GM21619 (cell line): ENCODE measurements at regions not wholly inside any gene's neighbourhood (a gene's known extent, or its start where the extent isn't known, plus 50 kb on each side); places are given as distances from the start of the nearest gene placed in this dataset.

Experiments
- ATAC-seq: cut with Tn5 transposase; IDR thresholded peaks from one replicate; pipeline ENCODE4 v1.9.1; 2021; ENCODE audit not compliant: unreplicated experiment

DNA sequence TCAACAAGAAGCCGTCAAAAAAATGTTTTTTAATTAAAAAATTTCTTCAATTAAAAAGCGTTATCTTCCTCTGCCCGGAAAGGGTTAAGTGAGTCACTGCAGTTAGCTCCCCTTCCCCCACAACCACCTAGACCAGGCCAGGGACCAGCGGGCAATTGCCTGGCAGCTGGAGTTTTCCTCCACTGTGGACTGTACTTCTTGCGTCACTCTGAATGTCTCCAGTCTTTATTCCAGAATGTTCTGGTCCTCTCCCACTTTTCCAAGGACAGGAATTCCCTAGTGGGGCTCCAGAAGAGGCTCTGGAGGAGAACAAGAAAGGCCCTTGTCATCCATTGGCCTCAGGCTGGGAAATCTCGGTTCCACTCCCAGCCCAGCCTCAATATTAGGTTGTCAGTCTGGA, 114.0 kb downstream of the C9orf50 start:
- ATAC-seq = no peak

DNA sequence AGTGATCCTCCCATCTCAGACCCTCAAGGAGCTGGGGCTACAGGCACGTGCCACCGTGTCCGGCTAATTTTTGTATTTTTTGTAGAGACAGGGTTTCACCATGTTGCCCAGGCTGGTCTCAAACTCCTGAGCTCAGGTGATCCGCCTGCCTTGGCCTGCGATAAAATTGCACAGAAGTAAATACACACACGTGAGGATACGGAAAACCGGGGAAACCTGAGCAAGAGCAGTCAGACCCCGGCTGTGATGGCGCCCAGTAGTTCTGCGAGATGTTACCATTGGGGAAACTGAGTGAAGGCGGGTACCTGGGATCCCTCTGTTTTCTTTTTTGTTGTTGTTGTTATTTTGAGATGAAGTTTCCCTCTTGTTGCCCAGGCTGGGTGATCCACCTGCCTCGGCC, 114.9 kb downstream of the C9orf50 start:
- ATAC-seq = no peak

DNA sequence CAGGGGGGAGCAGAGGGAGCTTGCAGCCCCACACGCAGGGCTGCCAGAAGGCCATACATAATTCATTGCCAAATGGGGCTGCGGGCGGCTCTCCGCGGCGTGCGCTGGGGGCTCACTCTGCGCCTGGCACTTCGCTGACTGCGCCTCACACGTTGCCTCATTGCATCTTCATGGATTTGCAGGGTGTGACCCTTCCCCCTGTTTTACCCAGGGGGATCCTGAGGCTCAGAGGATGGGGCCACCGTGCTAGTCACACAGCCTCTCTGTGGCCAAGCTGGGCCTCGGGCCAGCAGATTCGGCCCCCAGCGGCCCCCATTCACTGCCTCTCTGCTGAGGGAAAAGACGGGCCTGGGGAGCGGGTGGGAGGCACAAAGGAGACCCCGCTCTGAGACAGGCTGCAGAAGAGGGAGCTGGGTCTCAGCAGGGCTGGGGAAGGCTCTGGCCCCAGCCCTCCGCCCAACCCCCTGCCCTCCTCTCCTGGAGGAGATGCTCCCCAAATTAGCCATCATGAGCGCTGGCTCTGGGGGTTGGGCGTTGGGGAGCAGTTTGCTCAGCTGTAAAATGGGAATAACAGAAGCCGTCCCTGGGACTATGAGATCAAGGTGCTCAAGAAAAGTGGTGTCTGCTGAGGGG, 115.5 kb downstream of the C9orf50 start:
- ATAC-seq = no peak

DNA sequence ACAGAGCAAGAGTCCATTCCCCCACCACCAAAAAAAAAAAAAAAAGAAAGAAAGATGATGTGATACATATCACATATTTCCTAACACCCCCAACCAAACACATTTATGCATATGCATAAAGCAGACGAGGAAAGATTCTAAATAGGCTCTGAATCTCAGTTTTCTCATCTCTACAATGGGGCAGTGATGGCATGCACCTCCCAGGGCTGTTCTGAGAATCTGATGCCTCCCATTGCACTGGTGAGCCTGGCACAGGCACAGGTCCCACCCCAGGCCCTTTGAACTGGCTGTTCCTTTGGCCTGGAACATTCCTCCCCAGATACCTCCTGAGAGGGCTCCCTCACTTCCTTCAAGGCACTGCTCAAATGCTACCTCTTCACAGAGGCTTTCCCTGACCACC, 116.5 kb downstream of the C9orf50 start:
- ATAC-seq = no peak

DNA sequence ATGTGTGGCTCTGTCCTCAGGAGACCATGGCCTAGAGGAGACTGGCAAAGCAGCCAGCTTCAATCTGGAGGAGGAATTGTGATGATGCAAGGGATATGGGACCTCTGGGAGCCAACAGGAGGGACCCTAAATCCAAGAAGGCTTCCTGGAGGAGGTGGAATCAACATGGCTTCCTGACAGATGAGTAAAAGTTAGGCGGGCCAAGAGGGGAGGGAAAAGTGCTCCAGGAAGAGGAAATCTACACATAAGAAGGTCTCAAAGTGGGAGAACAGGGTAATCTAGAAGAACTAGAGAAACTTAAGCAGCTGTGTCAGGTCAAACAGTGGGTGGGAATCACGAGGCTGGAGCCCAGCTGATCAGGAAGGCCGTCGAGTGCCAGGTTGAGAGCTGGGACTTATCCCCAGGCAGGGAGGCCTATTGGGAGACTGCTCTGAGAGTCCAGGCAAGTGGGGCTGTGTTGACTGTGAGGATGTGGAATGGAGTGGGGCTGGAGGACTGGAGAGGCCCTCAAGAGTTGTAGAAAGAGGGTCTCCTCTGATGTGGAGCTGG, 119.1 kb downstream of the C9orf50 start:
- ATAC-seq = no peak

DNA sequence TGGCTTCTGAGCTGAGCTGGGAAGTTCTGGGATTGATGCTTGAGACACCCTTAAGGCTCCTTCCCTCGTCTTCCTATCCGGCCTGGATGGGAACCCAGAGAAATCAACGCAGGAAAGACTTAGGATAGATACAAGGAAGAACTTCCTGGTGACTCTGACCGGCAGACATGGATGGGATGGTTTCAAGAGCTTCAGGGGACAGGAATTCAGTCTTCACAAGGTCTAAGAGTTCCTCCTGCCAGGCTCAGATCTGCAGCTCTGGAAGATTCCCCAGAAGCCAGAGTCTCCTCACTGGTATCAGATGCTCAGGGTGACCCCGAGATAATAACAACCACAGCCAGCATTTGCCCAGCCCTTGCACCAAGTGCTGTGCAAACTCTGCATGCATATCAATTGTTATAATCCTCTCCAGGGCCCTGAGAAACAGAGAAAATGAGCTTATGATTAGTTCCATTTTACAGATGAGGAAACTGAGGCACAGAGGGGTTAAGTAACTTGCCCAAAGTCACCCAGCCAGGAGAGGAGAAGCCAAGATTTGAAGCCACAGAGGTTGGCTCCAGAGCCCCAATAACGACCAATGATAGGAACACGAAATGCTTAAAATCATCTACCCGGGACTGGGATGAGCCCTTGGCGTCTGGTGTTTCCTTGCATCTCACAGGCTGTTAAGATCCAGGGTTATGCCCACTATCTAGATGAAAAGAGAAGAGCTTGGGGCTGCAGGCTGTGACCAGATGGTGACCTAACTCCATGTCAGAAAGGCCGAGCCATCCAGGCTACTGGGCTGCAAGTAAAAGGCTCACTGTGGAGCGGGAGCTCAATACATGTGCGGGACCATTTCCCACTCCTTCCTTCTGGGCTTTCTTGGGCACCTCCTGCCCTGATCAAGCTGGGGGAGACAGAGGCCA, 119.8 kb downstream of the C9orf50 start:
- ATAC-seq = no peak

DNA sequence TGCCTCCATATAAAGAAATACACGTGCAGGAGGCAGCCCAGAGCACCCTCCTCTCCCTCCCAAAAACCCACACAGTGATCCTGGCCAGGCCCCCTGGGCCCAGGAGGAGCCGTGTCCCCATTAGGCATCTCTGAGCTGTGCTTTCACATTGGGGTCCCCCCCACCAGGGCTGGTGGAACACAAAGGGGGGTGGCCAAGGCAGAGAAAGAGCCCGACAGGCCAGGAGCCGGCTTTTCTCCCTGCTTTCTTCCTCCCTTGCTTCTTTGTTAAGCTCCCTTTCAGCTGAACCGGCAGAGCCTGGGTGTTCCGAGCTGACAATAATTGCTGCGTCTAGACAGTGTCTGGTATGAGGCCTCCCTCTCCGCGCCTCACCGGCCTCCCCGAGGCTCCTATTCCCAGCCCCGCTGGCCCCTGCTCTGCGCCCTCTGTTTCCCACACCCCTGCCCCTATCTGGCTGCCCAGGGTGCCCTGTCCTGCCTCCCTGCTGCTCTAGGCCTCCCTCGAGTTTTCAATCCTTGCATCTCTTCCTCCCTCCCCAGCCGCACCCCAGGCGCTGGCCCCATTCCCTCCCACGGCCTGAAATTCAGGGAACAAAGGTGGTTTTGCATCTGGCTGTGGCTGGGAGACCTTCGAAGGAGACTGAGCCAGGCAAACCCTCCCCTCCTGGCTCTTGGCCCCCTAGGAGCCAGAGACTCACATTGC, 120.6 kb downstream of the C9orf50 start:
- ATAC-seq = no peak

DNA sequence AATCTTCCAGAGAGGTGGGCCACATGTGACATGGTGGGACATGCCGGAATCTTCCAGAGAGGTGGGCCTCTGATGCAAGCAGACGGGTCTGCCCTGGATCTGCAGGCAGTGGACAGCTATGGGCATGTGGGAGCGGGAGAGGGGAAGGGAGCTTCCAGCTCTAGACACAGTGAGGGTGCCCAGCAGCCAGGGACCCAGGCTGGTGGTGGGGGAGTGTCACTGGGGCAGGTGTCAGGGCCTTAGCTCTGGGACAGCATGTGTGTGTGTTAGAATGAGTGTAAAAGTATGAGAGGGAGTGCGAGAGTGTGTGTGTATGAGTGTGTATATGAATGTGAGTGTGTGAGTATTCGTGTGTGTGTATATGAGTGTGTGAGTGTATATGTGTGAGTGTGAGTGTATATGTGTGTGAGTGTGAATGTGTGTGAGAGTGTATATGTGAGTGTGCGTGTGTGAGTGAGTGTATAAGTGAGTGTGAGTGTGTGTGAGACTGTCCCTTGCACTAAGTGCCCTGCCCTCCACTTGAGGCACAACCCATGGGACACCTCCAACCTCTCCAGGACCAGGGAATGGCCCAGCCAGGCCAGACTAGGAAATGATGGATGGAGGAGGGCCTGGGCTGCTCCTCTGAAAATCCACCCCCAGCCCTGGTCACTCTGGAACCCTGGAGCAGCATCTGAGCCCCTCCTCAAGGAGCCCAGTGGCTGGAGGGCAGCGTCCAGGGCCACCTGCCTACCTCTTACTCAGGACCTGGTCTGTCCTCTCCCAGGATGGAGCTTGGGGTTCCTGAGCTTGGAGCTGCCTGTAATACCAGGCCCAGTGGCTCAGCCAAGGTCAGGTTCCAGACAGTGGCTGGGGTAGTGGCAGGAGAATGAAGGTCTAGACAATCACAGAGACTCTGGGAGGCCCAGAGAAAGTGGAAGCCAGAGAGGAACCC, 122.2 kb downstream of the C9orf50 start:
- ATAC-seq = no peak

DNA sequence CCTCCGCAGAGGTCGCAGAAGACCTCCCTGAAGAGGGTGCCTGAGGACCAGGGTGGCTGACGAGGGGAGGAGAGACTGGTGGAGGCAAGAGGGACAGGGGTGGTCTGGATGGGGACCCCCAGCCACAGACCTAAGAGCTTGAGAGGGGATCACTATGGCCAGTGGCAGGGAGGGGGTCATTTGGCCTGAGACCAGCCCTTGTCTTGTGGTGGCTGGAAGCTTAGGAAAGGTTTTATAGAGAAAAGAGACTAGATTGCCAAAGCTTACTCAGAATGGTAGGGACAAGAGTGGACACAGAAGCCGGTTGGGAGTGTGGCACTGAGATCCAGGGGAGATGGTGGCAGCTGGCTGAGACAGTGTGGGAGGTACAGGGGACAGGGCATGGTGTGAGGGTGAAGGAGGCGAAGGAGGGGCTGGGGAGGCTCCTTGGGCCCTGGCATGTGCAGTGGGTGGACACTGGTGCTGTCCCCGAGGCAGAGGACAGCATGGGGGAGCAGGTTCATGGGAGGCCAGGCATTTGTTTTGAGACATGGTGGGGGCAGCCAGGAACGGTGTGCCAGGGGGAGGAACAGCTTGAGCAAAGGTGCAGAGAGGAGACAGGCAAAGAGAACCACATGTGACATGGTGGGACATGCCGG, 123.0 kb downstream of the C9orf50 start:
- ATAC-seq = no peak

DNA sequence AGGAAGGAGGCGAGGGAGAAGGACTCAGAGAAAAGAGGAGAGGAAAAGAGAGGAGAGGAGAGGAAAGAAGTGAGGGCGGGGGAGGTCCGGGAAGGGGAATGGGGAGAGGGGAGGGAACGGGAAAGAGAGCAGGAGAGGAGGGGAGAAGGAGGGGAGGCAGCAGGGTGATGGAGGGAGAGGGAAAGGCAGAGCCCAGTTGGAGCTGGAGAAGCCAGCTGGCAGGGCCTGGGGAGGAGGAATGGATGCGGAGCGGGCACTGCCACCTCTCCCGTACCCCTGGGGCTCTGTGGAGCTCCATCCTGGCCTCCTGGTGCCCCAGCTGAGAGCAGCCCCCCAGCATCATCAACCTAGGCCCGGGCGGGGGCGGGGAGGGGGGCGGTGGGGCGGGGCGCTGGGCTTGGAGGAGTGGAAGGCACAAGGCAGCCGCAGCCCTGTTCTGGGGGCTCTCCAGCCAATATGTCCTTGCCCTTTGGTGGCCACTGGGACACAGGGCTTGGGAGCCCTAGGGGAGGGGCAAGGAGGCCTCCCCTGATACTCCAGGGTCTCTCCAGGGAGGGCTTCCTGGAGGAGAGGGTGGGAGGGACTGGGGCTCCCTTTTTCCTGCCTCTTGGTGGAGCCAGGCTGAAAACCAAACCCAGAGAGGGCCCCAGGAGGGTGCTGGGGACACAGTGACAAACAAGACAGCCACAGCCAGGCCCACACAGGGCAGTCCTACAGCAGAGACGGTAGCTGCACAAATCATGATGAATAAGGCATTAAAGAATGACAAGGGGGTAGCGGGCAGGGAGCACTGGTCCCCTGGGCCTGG, 123.7 kb downstream of the C9orf50 start:
- ATAC-seq = no peak

DNA sequence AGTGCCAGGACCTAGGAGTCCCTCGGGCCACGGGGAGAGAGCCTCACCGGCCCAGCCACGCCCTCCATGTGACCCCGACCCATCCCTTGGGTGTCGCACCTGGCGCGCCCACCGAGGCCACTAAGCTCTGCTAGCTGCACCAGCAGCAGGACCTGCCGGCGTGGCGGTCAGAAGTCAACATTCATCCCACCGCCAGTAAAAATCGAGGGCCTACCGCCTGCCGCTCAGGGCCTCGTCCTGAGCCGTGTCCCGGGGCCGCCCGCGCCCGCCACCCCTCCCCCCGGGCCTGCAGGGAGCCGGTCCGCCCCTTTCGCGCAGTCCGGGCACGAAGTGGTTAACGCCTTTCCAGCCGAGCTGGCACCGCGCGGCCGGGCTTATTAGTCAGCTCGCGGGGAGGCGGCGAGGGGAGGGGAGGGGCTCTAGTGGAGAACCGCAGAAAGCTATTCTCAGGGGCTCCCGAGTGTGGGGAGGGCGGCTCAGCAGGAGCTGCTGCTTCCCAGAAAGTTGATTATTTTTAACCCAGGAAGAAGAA, 124.4 kb downstream of the C9orf50 start:
- no peak for ATAC-seq

DNA sequence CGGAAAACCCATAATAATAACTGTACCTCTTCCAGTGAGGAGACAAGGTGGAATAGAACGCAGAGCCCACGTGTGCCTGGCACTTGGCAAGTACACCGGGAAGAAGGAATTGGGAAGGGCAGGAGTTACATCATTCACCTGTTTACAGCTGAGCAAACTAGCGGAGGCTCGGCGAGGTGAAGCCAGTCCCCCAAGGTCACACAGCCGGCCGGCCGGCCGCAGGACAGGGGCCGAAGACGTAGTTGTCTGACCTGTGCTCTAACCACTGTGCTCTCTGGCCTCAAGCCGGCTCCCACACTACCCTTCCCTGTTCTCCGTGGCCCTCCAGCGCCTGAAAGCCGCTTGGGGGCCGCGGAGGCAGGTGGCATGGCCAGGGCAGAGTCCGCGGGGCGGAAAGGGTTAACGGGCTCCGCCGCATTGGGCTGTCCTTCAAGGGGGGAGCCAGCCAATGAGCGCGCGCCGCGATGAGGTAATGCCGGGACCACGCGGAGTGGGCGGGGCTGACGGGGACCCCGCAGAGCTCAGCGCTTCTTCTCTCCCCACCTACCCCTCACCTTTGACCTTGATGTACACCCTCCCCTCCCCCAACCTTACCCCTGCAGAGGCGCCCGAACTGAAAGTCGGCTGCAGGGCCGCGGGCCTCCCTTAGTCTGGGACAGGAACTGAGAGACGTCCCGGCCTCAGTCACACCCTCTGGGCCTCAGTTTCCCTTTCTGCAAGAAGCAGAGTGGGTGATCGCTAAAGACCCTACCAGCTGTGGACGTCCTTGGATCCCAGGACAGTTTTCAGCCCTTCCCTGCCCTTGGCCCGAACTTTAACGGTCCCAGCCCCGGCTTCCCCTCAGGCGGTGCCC, 125.1 kb downstream of the C9orf50 start:
- no peak for ATAC-seq

DNA sequence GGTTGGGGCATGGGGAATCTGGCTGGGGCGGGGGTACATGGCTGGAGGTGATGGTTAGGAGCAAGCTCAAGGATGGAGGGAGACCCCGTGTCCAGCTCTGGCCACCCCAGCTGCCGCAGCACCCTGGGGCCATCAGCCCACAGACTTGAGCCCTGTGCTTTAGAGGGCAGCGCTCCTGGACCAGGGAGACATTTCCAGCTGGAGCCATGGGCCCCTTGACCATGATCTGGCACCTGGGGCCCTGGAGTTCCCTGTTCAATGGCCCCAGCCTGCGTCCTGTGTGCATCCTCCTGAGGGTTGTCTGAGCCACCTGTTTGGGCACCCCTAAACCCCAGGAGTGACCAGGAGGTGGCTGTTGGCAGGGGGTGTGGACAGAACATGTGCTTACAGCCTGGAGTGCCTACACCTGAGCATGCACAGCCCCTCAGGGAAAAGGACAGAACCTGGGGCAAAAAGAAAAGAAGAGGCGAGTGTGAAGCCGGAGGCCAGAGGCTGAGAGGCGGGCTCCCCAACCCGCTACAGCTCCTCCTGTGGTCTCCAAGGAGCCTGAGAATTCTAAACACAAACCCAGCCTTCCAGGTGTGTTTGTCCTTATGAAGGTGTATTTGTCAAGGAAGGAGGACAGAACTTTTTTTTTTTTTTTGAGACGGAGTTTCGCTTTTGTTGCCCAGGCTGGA, 126.7 kb downstream of the C9orf50 start:
- ATAC-seq = no peak

DNA sequence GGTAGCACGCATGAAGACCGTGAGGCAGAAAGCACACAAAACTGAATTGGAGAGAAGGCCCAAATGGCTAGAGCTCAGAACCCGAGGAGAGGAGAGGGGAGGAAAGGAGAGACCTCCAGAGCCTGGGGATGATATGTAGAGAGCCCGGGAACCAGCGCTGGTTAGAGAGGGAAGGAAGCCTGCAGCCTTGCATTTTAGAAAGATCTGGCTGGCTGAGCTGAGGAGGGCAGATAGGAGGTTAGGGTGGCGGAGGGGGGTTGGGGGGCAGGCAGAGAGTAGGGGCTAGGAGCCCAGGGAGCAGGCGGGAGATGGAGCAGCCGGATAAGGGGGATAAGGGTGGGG, 127.2 kb downstream of the C9orf50 start:
- ATAC-seq = no peak

DNA sequence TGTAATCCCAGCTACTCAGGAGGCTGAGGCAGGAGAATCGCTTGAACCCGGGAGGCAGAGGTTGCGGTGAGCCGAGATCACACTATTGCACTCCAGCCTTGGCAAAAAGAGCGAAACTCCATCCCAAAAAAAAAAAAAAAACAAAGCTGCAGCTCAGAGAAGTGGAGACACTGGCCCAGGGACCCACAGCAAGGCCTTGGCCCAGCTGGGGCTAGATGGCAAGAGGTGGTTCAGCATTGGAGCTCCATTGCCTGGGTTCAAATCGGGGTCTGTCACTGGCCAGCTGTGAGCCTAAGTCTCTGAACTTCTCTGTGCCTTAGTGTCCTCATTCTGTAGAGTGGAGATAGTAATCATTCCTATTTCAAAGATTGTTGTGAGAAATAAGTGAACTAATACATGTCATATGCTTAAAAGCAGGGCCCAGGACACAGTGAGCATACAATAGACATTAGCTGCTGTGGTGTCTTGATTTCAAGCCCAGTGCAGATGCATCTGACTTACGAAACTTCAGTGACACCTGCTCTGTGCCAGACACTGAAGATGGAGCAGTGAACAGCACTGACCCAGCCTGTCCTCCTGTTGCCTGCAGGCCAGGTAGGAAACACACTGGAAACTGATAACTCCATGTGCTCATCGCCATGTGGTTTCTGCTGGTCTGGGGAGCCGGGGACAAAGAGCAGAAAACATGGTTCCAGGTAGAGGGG, 127.7 kb downstream of the C9orf50 start:
- no peak for ATAC-seq

DNA sequence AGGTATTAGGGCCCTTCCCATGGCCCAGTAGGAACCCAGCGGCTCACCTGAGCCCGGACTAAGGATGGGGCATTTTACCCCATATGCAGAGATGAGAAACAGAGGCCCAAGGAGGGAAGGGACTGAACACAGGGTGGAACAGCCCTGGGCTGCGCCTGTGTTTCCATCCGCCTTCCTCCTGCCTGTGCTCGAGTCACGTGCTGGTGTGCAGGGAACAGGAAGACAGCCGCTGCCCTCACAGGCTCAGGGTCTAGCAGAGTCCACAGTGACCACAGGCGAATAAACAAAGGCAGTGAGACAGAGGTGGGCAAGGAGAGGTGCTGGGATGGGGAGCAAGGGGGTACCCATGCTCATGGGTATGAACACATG, 129.4 kb downstream of the C9orf50 start:
- ATAC-seq = no peak
